Loucy (cell line): ENCODE measurements at regions not wholly inside any gene's neighbourhood (a gene's known extent, or its start where the extent isn't known, plus 50 kb on each side); places are given as distances from the start of the nearest gene placed in this dataset.

ENCODE experiments used
- H2AFZ ChIP-seq: fragments of 200-600 bp; sonication (generic); 2 replicates; pipeline ENCODE4 v1.6.0; 2016; ENCODE audit warnings: antibody characterized with exemption, mild to moderate bottlenecking, low read length, moderate library complexity
- H3F3A ChIP-seq: fragments of 200-600 bp; 2 replicates; pipeline ENCODE4 v1.6.0; 2016; ENCODE audit warnings: antibody characterized with exemption, low read depth, mild to moderate bottlenecking
- H3K27me3 ChIP-seq: fragments of 200-600 bp; sonication (generic); 2 replicates; pipeline ENCODE4 v1.6.1; 2014; ENCODE audit warnings: low read length, mild to moderate bottlenecking; ENCODE audit not compliant: insufficient read depth, poor library complexity, severe bottlenecking
- H3K36me3 ChIP-seq: fragments of 200-600 bp; sonication (generic); 2 replicates; pipeline ENCODE4 v1.6.1; 2016; ENCODE audit warnings: low read length; ENCODE audit not compliant: insufficient read depth
- H3K4me1 ChIP-seq: fragments of 200-600 bp; sonication (generic); 2 replicates; pipeline ENCODE4 v1.5.1; 2014; ENCODE audit warnings: low read length, mild to moderate bottlenecking; ENCODE audit not compliant: insufficient read depth, poor library complexity, severe bottlenecking
- H3K4me2 ChIP-seq: fragments of 200-600 bp; sonication (generic); 2 replicates; pipeline ENCODE4 v1.6.0; 2014; ENCODE audit warnings: antibody characterized with exemption, low read length, low read depth, mild to moderate bottlenecking; ENCODE audit not compliant: poor library complexity, severe bottlenecking
- H3K4me3 ChIP-seq: fragments of 200-600 bp; sonication (generic); 2 replicates; pipeline ENCODE4 v1.5.1; 2014; ENCODE audit warnings: low read length, mild to moderate bottlenecking, mixed read lengths; ENCODE audit not compliant: poor library complexity, severe bottlenecking
- H3K79me2 ChIP-seq: fragments of 200-600 bp; sonication (generic); 2 replicates; pipeline ENCODE4 v1.6.1; 2014; ENCODE audit warnings: low read length; ENCODE audit not compliant: insufficient read depth
- H3K9ac ChIP-seq: fragments of 200-600 bp; sonication (generic); 2 replicates; pipeline ENCODE4 v1.6.0; 2014; ENCODE audit warnings: mild to moderate bottlenecking, low read depth, low read length, moderate library complexity; ENCODE audit not compliant: poor library complexity, severe bottlenecking
- H3K9me2 ChIP-seq: fragments of 200-600 bp; sonication (generic); replicated peaks from 2 replicates; pipeline ENCODE4 v1.6.1; 2016; ENCODE audit warnings: low read depth, low read length, mixed read lengths
- H3K9me3 ChIP-seq: fragments of 200-600 bp; sonication (generic); 2 replicates; pipeline ENCODE4 v1.6.1; 2014; ENCODE audit warnings: mild to moderate bottlenecking, antibody characterized with exemption, low read length, low read depth; ENCODE audit not compliant: insufficient read depth
- H4K20me1 ChIP-seq: fragments of 200-600 bp; sonication (generic); 2 replicates; pipeline ENCODE4 v1.6.0; 2014; ENCODE audit warnings: antibody characterized with exemption, low read length, mild to moderate bottlenecking; ENCODE audit not compliant: insufficient read depth, poor library complexity, severe bottlenecking
- EZH2phosphoT487 ChIP-seq: fragments of 200-600 bp; IDR thresholded peaks from 2 replicates; pipeline ENCODE4 v1.6.1; 2018; ENCODE audit warnings: antibody characterized with exemption, mild to moderate bottlenecking, moderate library complexity, borderline replicate concordance
- TF ChIP-seq, protein P1 (sequence below): fragments of 200-600 bp; sonication (generic); conservative IDR thresholded peaks from 2 replicates; pipeline ENCODE4 v1.5.1; 2014; ENCODE audit warnings: mild to moderate bottlenecking, antibody characterized with exemption, low read length

DNA sequence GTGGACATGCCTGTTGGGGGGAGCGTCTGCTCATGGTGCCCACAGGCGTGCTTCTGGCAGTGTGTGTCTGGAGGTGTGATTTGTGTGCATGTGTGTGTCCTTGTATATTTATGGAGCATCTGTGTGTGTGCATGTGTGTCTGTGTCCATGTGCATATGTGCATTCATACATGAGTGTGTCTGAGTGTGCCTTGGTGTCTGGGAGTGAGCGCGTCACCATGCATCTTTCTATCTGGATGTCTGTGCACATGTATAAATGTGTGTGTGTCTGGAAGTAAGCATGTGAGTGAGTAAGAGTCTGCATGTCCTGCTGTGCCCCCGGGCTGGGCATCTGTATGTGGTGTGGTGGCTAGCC is 58.1 kb upstream of the PRR23E start:
- Histone ChIP-seq H3K4me1 (no peaks in the 10 kb centered on the region), H3K9me2 (no peaks in the 10 kb centered on the region), H3F3A (no peaks in the 10 kb centered on the region), H3K36me3 (no peaks in the 10 kb centered on the region), H3K79me2 (no peaks in the 10 kb centered on the region), H3K27me3 (no peaks in the 10 kb centered on the region), H3K4me2 (no peak overlapping the region), H2AFZ (no peak overlapping the region), H3K9ac (no peak overlapping the region), H4K20me1 (no peaks in the 10 kb centered on the region), H3K9me3 (no peaks in the 10 kb centered on the region), H3K4me3 (no peak overlapping the region)
- no peak for TF ChIP-seq EZH2phosphoT487
- TF ChIP-seq, protein P1, sequence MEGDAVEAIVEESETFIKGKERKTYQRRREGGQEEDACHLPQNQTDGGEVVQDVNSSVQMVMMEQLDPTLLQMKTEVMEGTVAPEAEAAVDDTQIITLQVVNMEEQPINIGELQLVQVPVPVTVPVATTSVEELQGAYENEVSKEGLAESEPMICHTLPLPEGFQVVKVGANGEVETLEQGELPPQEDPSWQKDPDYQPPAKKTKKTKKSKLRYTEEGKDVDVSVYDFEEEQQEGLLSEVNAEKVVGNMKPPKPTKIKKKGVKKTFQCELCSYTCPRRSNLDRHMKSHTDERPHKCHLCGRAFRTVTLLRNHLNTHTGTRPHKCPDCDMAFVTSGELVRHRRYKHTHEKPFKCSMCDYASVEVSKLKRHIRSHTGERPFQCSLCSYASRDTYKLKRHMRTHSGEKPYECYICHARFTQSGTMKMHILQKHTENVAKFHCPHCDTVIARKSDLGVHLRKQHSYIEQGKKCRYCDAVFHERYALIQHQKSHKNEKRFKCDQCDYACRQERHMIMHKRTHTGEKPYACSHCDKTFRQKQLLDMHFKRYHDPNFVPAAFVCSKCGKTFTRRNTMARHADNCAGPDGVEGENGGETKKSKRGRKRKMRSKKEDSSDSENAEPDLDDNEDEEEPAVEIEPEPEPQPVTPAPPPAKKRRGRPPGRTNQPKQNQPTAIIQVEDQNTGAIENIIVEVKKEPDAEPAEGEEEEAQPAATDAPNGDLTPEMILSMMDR: no peak

DNA sequence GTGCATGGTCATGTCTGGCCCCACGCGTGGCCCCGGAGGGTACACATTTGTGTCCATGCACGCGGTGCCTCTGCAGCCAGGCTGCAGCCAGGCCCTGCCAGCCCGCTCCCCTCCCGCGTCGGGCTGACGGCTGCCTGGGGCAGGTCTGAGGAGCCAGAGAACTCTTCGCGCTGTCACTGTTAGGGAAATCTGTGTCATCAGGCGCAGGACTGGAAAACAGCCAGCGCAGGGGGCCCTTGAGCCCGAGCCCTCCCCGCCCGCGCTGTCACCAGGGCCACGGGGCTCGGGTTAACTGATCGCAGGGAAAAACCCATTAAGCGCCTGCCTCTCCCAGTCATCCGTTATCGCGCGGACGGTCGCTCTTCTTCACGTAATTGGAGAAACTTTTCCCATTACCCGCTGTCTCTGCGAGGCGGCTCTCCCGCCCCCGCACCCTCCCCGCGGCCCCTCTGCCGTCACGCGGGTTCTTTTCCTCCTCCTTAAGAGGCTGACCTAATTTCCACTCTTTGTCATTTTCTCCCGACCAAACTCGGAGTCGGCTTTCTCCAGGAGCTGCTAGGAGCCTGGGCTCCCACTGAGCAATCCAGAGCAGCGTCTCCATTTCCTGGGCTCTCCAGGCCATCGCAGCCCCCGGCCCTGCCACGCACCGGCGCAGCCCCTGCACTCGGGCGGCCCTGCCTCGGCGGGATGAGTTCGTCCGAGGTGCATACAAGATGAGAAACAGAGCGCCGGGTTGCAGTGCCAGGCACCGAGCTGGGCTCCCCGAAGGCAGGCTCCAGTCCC is 57.5 kb upstream of the PRR23E start:
- no peak overlapping the region for H3K9ac ChIP-seq
- no peaks in the 10 kb centered on the region for H3K4me1 ChIP-seq
- no peak overlapping the region for H3K4me2 ChIP-seq
- H3K9me3 ChIP-seq: no peaks in the 10 kb centered on the region
- no peaks in the 10 kb centered on the region for H4K20me1 ChIP-seq
- H3K9me2 ChIP-seq: no peaks in the 10 kb centered on the region
- H3K4me3 ChIP-seq: no peak overlapping the region
- H3K36me3 ChIP-seq: no peaks in the 10 kb centered on the region
- no peaks in the 10 kb centered on the region for H3F3A ChIP-seq
- no peaks in the 10 kb centered on the region for H3K79me2 ChIP-seq
- no peak overlapping the region for H2AFZ ChIP-seq
- TF ChIP-seq EZH2phosphoT487: no peak
- H3K27me3 ChIP-seq: no peaks in the 10 kb centered on the region

DNA sequence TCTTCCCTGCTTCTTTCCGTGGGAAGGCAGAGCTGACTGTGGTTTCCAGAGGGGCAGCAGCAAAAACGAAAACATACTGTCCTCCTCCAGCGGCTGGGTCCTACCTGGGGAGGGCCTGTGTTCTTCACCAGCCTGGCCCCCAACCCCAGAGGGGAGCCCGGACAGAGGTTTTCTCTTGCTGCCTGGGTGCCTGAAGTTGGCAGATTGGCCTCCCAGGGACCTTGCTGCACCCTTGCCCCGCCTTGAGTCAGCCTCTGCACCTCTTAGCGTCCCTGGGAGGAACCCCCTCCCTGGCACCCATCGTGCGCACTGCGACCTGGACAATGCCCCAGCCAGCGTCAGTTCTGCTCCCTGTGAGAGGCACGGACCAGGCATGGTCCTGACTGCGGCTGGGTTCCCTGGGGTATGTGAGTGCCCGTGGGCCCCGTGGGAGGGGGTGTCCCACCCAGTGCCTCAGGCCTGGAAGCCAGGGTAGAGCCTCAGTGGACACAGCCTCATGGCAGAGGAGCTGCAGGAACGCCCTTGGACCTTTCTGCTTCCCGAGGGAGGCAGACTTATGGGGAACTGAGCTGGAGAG is 56.8 kb upstream of the PRR23E start:
- Histone ChIP-seq H3K9me2 (no peaks in the 10 kb centered on the region), H3K4me2 (no peak overlapping the region), H4K20me1 (no peaks in the 10 kb centered on the region), H3K9me3 (no peaks in the 10 kb centered on the region), H3K9ac (no peak overlapping the region), H3K36me3 (no peaks in the 10 kb centered on the region), H3F3A (no peaks in the 10 kb centered on the region), H3K4me3 (no peak overlapping the region), H3K27me3 (no peaks in the 10 kb centered on the region), H3K4me1 (no peaks in the 10 kb centered on the region), H2AFZ (no peak overlapping the region), H3K79me2 (no peaks in the 10 kb centered on the region)
- TF ChIP-seq EZH2phosphoT487: no peak
- TF ChIP-seq, protein P1: no peak
